ENCODE measurements at regions not wholly inside any gene's neighbourhood (a gene's known extent, or its start where the extent isn't known, plus 50 kb on each side); places are given as distances from the start of the nearest gene placed in this dataset.

DNA sequence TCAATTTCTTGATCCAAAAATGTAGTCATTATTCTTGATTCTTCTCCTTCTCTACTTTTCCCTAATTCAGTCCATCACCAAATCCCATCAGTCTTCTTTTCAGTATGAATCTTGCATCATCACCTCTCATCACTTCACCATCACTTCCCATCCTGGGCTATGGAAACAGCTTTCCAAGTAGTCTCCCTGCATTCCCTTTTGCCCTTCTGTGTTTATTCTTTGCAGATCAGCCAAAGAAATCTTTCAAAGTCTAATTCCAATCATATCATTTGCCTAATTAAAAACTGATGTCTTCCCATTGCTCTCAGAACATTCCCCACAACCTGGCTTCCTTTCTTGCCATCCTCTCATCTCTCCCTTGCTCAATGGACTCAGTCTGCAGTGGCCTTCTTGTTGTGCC lies 201.7 kb upstream of the ADAMTS3 start:
- TF ChIP-seq, protein P1, sequence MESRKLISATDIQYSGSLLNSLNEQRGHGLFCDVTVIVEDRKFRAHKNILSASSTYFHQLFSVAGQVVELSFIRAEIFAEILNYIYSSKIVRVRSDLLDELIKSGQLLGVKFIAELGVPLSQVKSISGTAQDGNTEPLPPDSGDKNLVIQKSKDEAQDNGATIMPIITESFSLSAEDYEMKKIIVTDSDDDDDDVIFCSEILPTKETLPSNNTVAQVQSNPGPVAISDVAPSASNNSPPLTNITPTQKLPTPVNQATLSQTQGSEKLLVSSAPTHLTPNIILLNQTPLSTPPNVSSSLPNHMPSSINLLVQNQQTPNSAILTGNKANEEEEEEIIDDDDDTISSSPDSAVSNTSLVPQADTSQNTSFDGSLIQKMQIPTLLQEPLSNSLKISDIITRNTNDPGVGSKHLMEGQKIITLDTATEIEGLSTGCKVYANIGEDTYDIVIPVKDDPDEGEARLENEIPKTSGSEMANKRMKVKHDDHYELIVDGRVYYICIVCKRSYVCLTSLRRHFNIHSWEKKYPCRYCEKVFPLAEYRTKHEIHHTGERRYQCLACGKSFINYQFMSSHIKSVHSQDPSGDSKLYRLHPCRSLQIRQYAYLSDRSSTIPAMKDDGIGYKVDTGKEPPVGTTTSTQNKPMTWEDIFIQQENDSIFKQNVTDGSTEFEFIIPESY (IDR thresholded peaks at IDR 0.05): no peak
- TF ChIP-seq CTCF (IDR thresholded peaks at IDR 0.05; ENCODE audit: low read depth, low read length, missing input control): no peak
- TF ChIP-seq, protein P2, sequence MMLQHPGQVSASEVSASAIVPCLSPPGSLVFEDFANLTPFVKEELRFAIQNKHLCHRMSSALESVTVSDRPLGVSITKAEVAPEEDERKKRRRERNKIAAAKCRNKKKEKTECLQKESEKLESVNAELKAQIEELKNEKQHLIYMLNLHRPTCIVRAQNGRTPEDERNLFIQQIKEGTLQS (IDR thresholded peaks at IDR 0.05): no peak
